AG10803 (cell line): ENCODE measurements at regions not wholly inside any gene's neighbourhood (a gene's known extent, or its start where the extent isn't known, plus 50 kb on each side); places are given as distances from the start of the nearest gene placed in this dataset.

Experiments
- DNase-seq: peaks from one replicate; pipeline ENCODE4 v3.0.0; 2010; ENCODE audit warnings: low read depth
- H3K4me3 ChIP-seq: 2 replicates; pipeline ENCODE4 v1.5.1; 2011; ENCODE audit warnings: mild to moderate bottlenecking, low read length, control low read depth
- TF ChIP-seq, protein P1 (sequence below): conservative IDR thresholded peaks from 2 replicates; pipeline ENCODE4 v1.5.1; 2011; ENCODE audit warnings: mild to moderate bottlenecking, low read length, control low read depth, inconsistent platforms

DNA sequence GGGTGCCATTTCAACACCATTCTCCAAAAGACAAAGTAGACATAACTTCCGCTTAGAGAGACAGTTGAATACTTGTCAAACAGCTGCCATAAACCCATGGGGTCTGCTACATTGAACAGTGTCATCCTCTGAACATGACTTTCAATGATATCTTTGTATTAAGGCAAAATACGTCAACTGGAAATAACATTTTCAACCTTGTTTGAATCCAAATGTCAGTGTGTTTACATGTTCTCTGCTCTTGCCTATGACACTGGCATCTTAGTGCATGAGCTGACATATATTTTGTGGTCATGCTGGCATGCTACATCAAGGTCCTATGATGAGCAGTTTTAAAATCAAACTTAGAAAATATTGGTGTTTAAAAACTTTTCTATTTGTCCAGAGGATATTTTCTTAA lies 1548.1 kb upstream of the LRRTM1 start:
- H3K4me3 ChIP-seq, result no peak overlapping the region
- DNase-seq, result no peak
- TF ChIP-seq, protein P1, sequence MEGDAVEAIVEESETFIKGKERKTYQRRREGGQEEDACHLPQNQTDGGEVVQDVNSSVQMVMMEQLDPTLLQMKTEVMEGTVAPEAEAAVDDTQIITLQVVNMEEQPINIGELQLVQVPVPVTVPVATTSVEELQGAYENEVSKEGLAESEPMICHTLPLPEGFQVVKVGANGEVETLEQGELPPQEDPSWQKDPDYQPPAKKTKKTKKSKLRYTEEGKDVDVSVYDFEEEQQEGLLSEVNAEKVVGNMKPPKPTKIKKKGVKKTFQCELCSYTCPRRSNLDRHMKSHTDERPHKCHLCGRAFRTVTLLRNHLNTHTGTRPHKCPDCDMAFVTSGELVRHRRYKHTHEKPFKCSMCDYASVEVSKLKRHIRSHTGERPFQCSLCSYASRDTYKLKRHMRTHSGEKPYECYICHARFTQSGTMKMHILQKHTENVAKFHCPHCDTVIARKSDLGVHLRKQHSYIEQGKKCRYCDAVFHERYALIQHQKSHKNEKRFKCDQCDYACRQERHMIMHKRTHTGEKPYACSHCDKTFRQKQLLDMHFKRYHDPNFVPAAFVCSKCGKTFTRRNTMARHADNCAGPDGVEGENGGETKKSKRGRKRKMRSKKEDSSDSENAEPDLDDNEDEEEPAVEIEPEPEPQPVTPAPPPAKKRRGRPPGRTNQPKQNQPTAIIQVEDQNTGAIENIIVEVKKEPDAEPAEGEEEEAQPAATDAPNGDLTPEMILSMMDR, result no peak

GRCh38 chr2:81839780-81840179 lies 1535.2 kb upstream of the LRRTM1 start:
- no peak overlapping the region for H3K4me3 ChIP-seq

DNA sequence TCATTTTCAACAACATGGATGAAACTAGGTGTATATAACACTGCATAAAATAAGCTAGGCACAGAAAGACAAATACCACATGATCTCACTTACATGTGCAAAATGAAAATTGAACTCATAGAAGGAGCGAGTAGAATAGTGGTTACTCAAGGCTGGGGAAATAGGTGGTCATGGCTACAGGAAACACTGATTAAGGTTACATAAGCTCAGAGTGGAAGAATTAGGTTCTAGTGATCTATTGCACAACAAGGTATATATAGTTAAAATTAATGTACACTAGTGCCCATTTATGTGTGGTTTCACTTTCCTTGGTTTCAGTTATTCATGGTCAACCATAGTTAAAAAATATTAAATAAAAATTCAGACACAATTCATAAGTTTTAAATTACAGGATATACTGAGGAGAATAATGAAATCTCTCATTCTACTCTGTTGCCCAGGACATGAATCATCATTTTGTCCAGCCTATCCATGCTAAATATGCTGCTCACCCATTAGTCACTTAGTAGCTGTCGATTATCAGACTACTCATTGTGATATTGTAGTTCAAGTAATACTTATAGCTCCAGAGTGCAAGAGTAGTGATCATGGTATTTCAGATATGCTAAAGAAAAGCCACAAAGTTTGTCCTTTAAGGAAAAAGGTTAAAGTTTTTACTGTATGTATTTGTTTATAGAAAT lies 1530.9 kb upstream of the LRRTM1 start:
- TF ChIP-seq, protein P1, result no peak
- H3K4me3 ChIP-seq, result no peak overlapping the region
- no peak for DNase-seq

More at GRCh38 chr2:81839780-81840179, 1535.2 kb upstream of the LRRTM1 start:
- no peak for DNase-seq
- TF ChIP-seq, protein P1, result no peak

- no peak for DNase-seq
- TF ChIP-seq, protein P1, result no peak
- H3K4me3 ChIP-seq, result no peak overlapping the region
Observed at GRCh38 chr2:81786811-81787210, 1482.3 kb upstream of the LRRTM1 start.

DNA sequence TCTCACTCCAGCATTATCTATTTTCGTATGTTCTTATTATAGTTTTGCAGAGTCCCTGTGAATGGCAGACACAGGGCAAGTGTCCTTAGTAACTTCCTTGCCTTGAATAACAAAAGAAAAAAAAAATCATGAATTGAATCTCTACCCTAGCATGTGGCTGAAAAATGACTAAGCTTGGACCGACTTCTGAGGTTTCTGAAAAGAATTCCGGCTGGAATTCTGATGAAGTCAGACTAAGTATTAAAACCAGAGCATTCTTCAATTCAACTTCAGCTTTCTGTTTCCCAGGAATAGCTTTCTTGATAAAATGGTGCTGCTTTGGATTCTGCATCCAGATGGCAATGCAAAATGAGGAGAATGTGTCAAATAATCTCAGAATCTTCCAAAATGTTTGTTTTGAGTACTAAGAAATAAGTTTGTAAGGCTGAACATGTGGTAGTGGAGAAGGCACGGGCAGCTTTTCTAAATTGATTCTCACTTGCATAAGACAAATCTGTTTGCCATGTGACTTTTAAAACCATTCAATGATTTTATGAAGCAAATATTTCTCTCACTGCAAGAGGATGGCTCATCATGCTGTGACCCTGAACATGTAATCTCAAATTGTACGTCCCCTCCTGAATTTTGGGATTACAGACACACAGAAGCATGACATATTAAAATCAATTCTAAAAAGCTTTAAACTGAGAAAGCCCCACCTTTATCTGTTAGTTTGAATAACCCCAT lies 1462.8 kb upstream of the LRRTM1 start:
- DNase-seq, result peak; percentile 53
- TF ChIP-seq, protein P1, result no peak
- H3K4me3 ChIP-seq, result no peak overlapping the region

DNA sequence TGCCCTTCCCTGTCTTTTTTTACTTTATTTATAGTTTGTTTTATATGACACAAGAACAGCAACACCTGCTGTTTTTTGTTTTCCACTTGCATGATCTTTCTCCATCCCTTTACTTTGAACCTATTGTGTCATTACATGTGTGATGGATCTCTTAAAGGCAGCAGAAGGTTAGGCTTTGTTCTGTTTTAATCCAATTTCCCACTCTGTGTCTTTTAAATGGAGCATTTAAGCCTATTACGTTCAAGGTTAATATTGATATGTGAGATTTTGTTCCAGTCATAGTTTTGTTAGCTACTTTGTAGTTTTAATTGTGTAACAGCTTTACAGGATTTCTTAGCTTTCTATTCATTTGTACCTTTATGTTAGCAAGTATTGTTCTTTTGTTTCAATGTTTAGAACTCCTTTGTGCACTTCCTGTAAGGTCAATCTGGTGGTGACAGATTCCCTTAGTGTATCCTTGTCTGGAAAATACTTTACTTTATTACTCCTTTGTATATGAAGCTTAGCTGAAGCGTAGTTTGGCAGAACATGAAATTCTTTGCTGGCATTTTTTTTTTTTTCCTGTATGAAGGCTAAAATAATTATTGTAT lies 1443.0 kb upstream of the LRRTM1 start:
- TF ChIP-seq, protein P1, result no peak
- DNase-seq, result no peak
- no peak overlapping the region for H3K4me3 ChIP-seq
